OCI-LY1 (cell line): ENCODE measurements at regions not wholly inside any gene's neighbourhood (a gene's known extent, or its start where the extent isn't known, plus 50 kb on each side); places are given as distances from the start of the nearest gene placed in this dataset.

Experiments
- CTCF ChIP-seq: fragments of 200-600 bp; sonication (generic), shearing (Covaris generic); IDR thresholded peaks from 2 replicates; pipeline ENCODE4 v1.5.1; 2017; ENCODE audit warnings: mild to moderate bottlenecking, antibody characterized with exemption, low read length, moderate library complexity, mixed read lengths
- EZH2 ChIP-seq: fragments of 200-600 bp; sonication (generic), shearing (Covaris generic); IDR thresholded peaks from 2 replicates; pipeline ENCODE4 v1.8.0; 2017; ENCODE audit warnings: borderline replicate concordance, mixed run types, mild to moderate bottlenecking, antibody characterized with exemption, low read length, moderate library complexity, mixed read lengths

DNA sequence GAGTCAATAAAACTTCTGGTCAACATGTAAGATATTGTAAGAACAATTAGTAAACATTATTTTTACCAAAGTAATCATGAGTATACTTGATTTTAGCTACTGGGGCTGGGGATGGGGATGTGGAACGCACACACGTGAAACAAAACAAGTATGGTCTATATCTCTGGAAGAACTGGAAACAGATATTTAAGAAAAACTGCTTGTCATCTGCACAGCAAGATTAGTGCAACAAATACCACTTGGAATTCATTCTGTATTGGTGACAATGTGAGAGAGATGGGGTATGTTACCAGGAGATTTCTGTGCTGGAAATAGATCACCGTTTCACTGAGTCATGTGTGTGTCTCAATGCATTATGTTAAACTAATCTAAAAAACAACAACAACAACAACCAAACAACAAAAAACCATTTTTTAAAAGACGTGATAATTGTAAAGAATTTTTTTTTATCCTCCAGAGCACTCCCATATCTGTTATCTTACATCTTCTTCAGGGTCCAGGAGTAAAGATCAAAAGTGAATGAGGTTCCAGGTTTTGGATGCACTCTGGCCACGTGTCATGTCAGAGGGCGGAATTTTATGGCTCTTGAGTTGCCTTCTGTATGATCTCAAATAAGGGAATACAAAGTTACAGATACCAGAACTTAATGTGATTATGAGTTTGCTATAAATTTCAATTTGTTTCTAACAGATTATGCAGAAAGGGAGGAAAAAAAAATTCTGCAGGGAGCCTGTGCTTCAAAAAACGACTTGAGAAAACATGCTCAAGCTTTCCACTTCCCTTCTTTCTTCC is 153.0 kb downstream of the BBOX1 start:
- TF ChIP-seq CTCF (no peak), EZH2 (no peak)
